B cell (primary cell): ENCODE measurements at regions not wholly inside any gene's neighbourhood (a gene's known extent, or its start where the extent isn't known, plus 50 kb on each side); places are given as distances from the start of the nearest gene placed in this dataset.

Experiments
- ATAC-seq: fragments of 200-7000 bp; cut with Tn5 transposase; one replicate; pipeline ENCODE4 v1.10.0; 2021; ENCODE audit warnings: low read depth, mild to moderate bottlenecking, moderate number of reproducible peaks, moderate library complexity
- CTCF ChIA-PET: fragments of 350-600 bp; sonication (Branson Sonifier 250); formaldehyde crosslinking; loops from one replicate; lab custom pipeline; 2021; ENCODE audit warnings: antibody characterized with exemption, inconsistent platforms; lab: Charles Lee
- POLR2A ChIA-PET: fragments of 350-600 bp; sonication (Branson Sonifier 250); formaldehyde crosslinking; loops from one replicate; lab custom pipeline; 2021; ENCODE audit warnings: antibody characterized with exemption; lab: Charles Lee
- DNase-seq: peaks from one replicate; pipeline ENCODE4 v3.0.0; 2013
- H2AFZ ChIP-seq: 2 replicates; pipeline ENCODE4 v1.6.1; 2012; ENCODE audit warnings: mild to moderate bottlenecking, low read depth, low read length; ENCODE audit not compliant: insufficient read depth, poor library complexity, severe bottlenecking
- H3K27ac ChIP-seq, 2 donors: 1 replicate in 1 of 2; 2 replicates in 1 of 2; pipeline ENCODE4 v1.5.1; 2012 to 2013; ENCODE audit warnings: low read length in 2 of 2, mild to moderate bottlenecking in 2 of 2, moderate library complexity in 1 of 2
- H3K27me3 ChIP-seq, 4 experiments: fragments of 200-600 bp in 1 of 4; sonication (generic) in 1 of 4; replicated peaks in 1 of 4; 1 replicate in 2 of 4; 2 replicates in 2 of 4; pipeline versions ENCODE4 v1.6.1 to v1.7.0; 2013 to 2016; ENCODE audit warnings: low read length in 3 of 4, mild to moderate bottlenecking in 2 of 4, mixed read lengths in 1 of 4, moderate library complexity in 1 of 4; ENCODE audit not compliant: insufficient read depth in 4 of 4, control insufficient read depth in 3 of 4; ENCODE audit errors: control extremely low read depth in 1 of 4
- H3K36me3 ChIP-seq, 2 experiments: replicated peaks in 1 of 2; 1 replicate in 1 of 2; 2 replicates in 1 of 2; pipeline versions ENCODE4 v1.6.1 to v1.7.1; 2013; ENCODE audit warnings: low read length in 1 of 2; ENCODE audit not compliant: insufficient read depth in 2 of 2, control insufficient read depth in 1 of 2; ENCODE audit errors: control extremely low read depth in 1 of 2, extremely low read depth in 1 of 2
- H3K4me1 ChIP-seq, 2 donors: fragments of 200-600 bp in 1 of 2; sonication (generic) in 1 of 2; 1 replicate in 1 of 2; 2 replicates in 1 of 2; pipeline versions ENCODE4 v1.5.1 to v1.6.1; 2013 to 2017; ENCODE audit warnings: low read length in 2 of 2; ENCODE audit not compliant: control insufficient read depth in 2 of 2, insufficient read depth in 2 of 2
- H3K4me2 ChIP-seq: replicated peaks from 2 replicates; pipeline ENCODE3; 2012; ENCODE audit warnings: mild to moderate bottlenecking, low read depth, low read length; ENCODE audit not compliant: poor library complexity, severe bottlenecking
- H3K4me3 ChIP-seq, 5 experiments: fragments of 200-600 bp in 1 of 5; sonication (generic) in 1 of 5; 1 replicate in 3 of 5; 2 replicates in 2 of 5; pipeline versions ENCODE4 v1.5.1 to v1.7.0; 2011 to 2016; ENCODE audit warnings: low read length in 4 of 5, mild to moderate bottlenecking in 4 of 5, low read depth in 2 of 5, control low read depth in 1 of 5, moderate library complexity in 1 of 5; ENCODE audit not compliant: insufficient read depth in 1 of 5; ENCODE audit errors: control extremely low read depth in 1 of 5, extremely low read depth in 1 of 5
- H3K79me2 ChIP-seq: fragments of 200-600 bp; sonication (generic); one replicate; pipeline ENCODE4 v1.6.0; 2016; ENCODE audit warnings: low read length; ENCODE audit not compliant: control insufficient read depth, insufficient read depth
- H3K9ac ChIP-seq: fragments of 200-600 bp; sonication (generic); 2 replicates; pipeline ENCODE4 v1.6.1; 2017; ENCODE audit warnings: mild to moderate bottlenecking, low read length, moderate library complexity
- H3K9me3 ChIP-seq, 3 donors: one replicate each; pipeline versions ENCODE4 v1.6.1 to v1.7.1; 2013; ENCODE audit warnings: low read length in 2 of 3; ENCODE audit not compliant: control insufficient read depth in 2 of 3, insufficient read depth in 1 of 3; ENCODE audit errors: control extremely low read depth in 1 of 3
- H4K20me1 ChIP-seq: 2 replicates; pipeline ENCODE4 v1.6.0; 2012; ENCODE audit warnings: mild to moderate bottlenecking, low read length; ENCODE audit not compliant: insufficient read depth, control insufficient read depth, poor library complexity, severe bottlenecking
- H3K27ac Mint-ChIP-seq: one replicate; pipeline ENCODE4 v1.8.0; 2021; ENCODE audit warnings: mixed read lengths
- H3K27me3 Mint-ChIP-seq: one replicate; pipeline ENCODE4 v1.8.0; 2021; ENCODE audit warnings: mixed read lengths
- H3K4me1 Mint-ChIP-seq: one replicate; pipeline ENCODE4 v1.8.0; 2021; ENCODE audit warnings: mixed read lengths
- H3K4me3 Mint-ChIP-seq: one replicate; pipeline ENCODE4 v1.8.0; 2021; ENCODE audit warnings: mixed read lengths
- H3K9me3 Mint-ChIP-seq: one replicate; pipeline ENCODE4 v1.8.0; 2022; ENCODE audit warnings: mixed read lengths; ENCODE audit not compliant: insufficient read depth
- EZH2 ChIP-seq: IDR thresholded peaks from 2 replicates; pipeline ENCODE4 v1.6.1; 2012; ENCODE audit warnings: borderline replicate concordance, low read depth, mild to moderate bottlenecking, moderate library complexity, low read length; ENCODE audit not compliant: insufficient read depth, poor library complexity, severe bottlenecking
- WGBS: methylation state at CpG from one replicate; pipeline ENCODE4 v1.1.5; 2013; ENCODE audit warnings: missing lambda C conversion rate; ENCODE audit not compliant: insufficient coverage; 5-methylcytosine and 5-hydroxymethylcytosine counted together
- intact Hi-C: fragments of 100-400 bp; cut with micrococcal nuclease; formaldehyde crosslinking; loops from one replicate; pipeline ENCODE4 v1.10.0; 2022
- TF ChIP-seq, protein P1 (sequence below): fragments of 200-600 bp; IDR thresholded peaks from one replicate; pipeline ENCODE4 v1.8.0; 2022; ENCODE audit warnings: antibody characterized with exemption, mild to moderate bottlenecking

GRCh38 chr5:25002371-25002770, 357.6 kb upstream of the CDH10 start:
- H3K27me3 Mint-ChIP-seq = no peaks in the 10 kb centered on the region
- ChIA-PET POLR2A (no interaction called here), CTCF (no interaction called here)
- no peaks in the 10 kb centered on the region for H3K27me3 ChIP-seq
- H3K4me1 ChIP-seq = no peaks in the 10 kb centered on the region
- no peaks in the 10 kb centered on the region for H4K20me1 ChIP-seq
- no peaks in the 10 kb centered on the region for H3K9me3 ChIP-seq
- intact Hi-C loops = no loop called here
- H3K4me3 Mint-ChIP-seq = no peak overlapping the region
- no peak for DNase-seq
- no peak overlapping the region for H3K27ac Mint-ChIP-seq
- H3K4me3 ChIP-seq = no peak overlapping the region
- TF ChIP-seq, protein P1, sequence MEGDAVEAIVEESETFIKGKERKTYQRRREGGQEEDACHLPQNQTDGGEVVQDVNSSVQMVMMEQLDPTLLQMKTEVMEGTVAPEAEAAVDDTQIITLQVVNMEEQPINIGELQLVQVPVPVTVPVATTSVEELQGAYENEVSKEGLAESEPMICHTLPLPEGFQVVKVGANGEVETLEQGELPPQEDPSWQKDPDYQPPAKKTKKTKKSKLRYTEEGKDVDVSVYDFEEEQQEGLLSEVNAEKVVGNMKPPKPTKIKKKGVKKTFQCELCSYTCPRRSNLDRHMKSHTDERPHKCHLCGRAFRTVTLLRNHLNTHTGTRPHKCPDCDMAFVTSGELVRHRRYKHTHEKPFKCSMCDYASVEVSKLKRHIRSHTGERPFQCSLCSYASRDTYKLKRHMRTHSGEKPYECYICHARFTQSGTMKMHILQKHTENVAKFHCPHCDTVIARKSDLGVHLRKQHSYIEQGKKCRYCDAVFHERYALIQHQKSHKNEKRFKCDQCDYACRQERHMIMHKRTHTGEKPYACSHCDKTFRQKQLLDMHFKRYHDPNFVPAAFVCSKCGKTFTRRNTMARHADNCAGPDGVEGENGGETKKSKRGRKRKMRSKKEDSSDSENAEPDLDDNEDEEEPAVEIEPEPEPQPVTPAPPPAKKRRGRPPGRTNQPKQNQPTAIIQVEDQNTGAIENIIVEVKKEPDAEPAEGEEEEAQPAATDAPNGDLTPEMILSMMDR = no peak
- no peak for TF ChIP-seq EZH2
- H3K9ac ChIP-seq = no peak overlapping the region
- H3K27ac ChIP-seq = no peak overlapping the region
- H3K9me3 Mint-ChIP-seq = peaks cover 2% of the 10 kb centered on the region
- no peak overlapping the region for H3K4me2 ChIP-seq
- no peaks in the 10 kb centered on the region for H3K36me3 ChIP-seq
- H3K79me2 ChIP-seq = no peaks in the 10 kb centered on the region
- H2AFZ ChIP-seq = no peak overlapping the region
- no peak for ATAC-seq
- H3K4me1 Mint-ChIP-seq = no peaks in the 10 kb centered on the region
- WGBS = no CpG with 5 or more reads among the region's 1 CpG

GRCh38 chr5:24999732-25000131, 355.0 kb upstream of the CDH10 start:
- ATAC-seq (no peak), DNase-seq (no peak)
- Histone ChIP-seq H3K4me3 (no peak overlapping the region), H3K79me2 (no peaks in the 10 kb centered on the region), H3K9me3 (peaks cover 0 to 1% (median 0%) of the 10 kb centered on the region in 3 donors), H3K4me1 (no peaks in the 10 kb centered on the region), H3K9ac (no peak overlapping the region), H3K27me3 (no peaks in the 10 kb centered on the region), H4K20me1 (no peaks in the 10 kb centered on the region), H2AFZ (no peak overlapping the region), H3K4me2 (no peak overlapping the region), H3K27ac (no peak overlapping the region), H3K36me3 (no peaks in the 10 kb centered on the region)
- peaks cover under 1% of the 10 kb centered on the region for H3K9me3 Mint-ChIP-seq
- TF ChIP-seq EZH2 = no peak
- TF ChIP-seq, protein P1 = no peak
- no peaks in the 10 kb centered on the region for H3K27me3 Mint-ChIP-seq
- no peak overlapping the region for H3K4me3 Mint-ChIP-seq
- CTCF ChIA-PET = no interaction called here
- H3K27ac Mint-ChIP-seq = no peak overlapping the region
- intact Hi-C loops = no loop called here
- POLR2A ChIA-PET = no interaction called here
- no CpG with 5 or more reads among the region's 2 CpGs for WGBS
- H3K4me1 Mint-ChIP-seq = no peaks in the 10 kb centered on the region
